HG03457 (cell line): ENCODE measurements at regions not wholly inside any gene's neighbourhood (a gene's known extent, or its start where the extent isn't known, plus 50 kb on each side); places are given as distances from the start of the nearest gene placed in this dataset.
"Not testable (repeated sequence)": the region's sequence is repeated elsewhere in the genome, so short reads cannot be mapped to it uniquely, and the experiment has no call there.

Source experiments
- ATAC-seq: cut with Tn5 transposase; IDR thresholded peaks from one replicate; pipeline ENCODE4 v1.9.1; 2021; ENCODE audit warnings: moderate number of reproducible peaks; ENCODE audit not compliant: unreplicated experiment

GRCh38 chr5:35561396-35561795 is 56.3 kb upstream of the SPEF2 start:
- ATAC-seq, result no peak

GRCh38 chr5:35557748-35558147 is 59.9 kb upstream of the SPEF2 start:
- ATAC-seq, result no peak

GRCh38 chr5:35557199-35557598 is 60.5 kb upstream of the SPEF2 start:
- no peak for ATAC-seq

- ATAC-seq, result no peak
Observed at GRCh38 chr5:35554016-35554415, 63.6 kb upstream of the SPEF2 start.

GRCh38 chr5:35545190-35545589 is 72.5 kb upstream of the SPEF2 start:
- ATAC-seq, result no peak

- ATAC-seq, result no peak
Observed at GRCh38 chr5:35543408-35543807, 74.3 kb upstream of the SPEF2 start.

- no peak for ATAC-seq
Observed at GRCh38 chr5:35540002-35540401, 77.7 kb upstream of the SPEF2 start.

- ATAC-seq, result no peak
Observed at GRCh38 chr5:35538198-35538931, 79.3 kb upstream of the SPEF2 start.

GRCh38 chr5:35533156-35533555 is 84.5 kb upstream of the SPEF2 start:
- no peak for ATAC-seq

GRCh38 chr5:35531553-35531952 is 86.1 kb upstream of the SPEF2 start:
- not testable (repeated sequence) for ATAC-seq

- peak; percentile 99 for ATAC-seq
Observed at GRCh38 chr5:35518104-35518503, 99.6 kb upstream of the SPEF2 start.

GRCh38 chr5:35516271-35516670 is 101.4 kb upstream of the SPEF2 start:
- no peak for ATAC-seq

- ATAC-seq, result no peak
Observed at GRCh38 chr5:35513612-35514011, 104.1 kb upstream of the SPEF2 start.

GRCh38 chr5:35502206-35502605 is 115.5 kb upstream of the SPEF2 start:
- ATAC-seq, result no peak

- no peak for ATAC-seq
Observed at GRCh38 chr5:35488791-35489190, 128.9 kb upstream of the SPEF2 start.

GRCh38 chr5:35488055-35488454 is 129.6 kb upstream of the SPEF2 start:
- no peak for ATAC-seq

- ATAC-seq, result no peak
Observed at GRCh38 chr5:35487233-35488025, 130.2 kb upstream of the SPEF2 start.

GRCh38 chr5:35485487-35485886 is 132.2 kb upstream of the SPEF2 start:
- no peak for ATAC-seq

GRCh38 chr5:35484241-35484640 is 133.4 kb upstream of the SPEF2 start:
- ATAC-seq, result no peak

GRCh38 chr5:35483780-35484179 is 133.9 kb upstream of the SPEF2 start:
- ATAC-seq, result no peak

- ATAC-seq, result no peak
Observed at GRCh38 chr5:35483191-35483590, 134.5 kb upstream of the SPEF2 start.

GRCh38 chr5:35482167-35482755 is 135.4 kb upstream of the SPEF2 start:
- no peak for ATAC-seq
